22Rv1 (cell line): ENCODE measurements at regions not wholly inside any gene's neighbourhood (a gene's known extent, or its start where the extent isn't known, plus 50 kb on each side); places are given as distances from the start of the nearest gene placed in this dataset.

Source experiments
- CTCF ChIP-seq: fragments of 450-650 bp; IDR thresholded peaks from 2 replicates; pipeline ENCODE4 v1.5.1; 2017; ENCODE audit warnings: mild to moderate bottlenecking
- ZFX ChIP-seq: fragments of 450-650 bp; IDR thresholded peaks from 2 replicates; pipeline ENCODE4 v1.6.1; 2017; ENCODE audit warnings: antibody characterized with exemption, borderline replicate concordance

- no peak for TF ChIP-seq CTCF
- TF ChIP-seq ZFX: no peak
Observed at GRCh38 chr2:67295406-67295805, 101.7 kb upstream of the ETAA1 start.
